Thyroid gland (tissue), 4 donors: ENCODE measurements at regions not wholly inside any gene's neighbourhood (a gene's known extent, or its start where the extent isn't known, plus 50 kb on each side); places are given as distances from the start of the nearest gene placed in this dataset.

Experiments
- CTCF ChIP-seq, 6 experiments: fragments of 200-600 bp in 3 of 6; fragments of 450-650 bp in 3 of 6; sonication (generic) in 3 of 6; IDR thresholded peaks; one replicate each; pipeline ENCODE4 v1.5.1; 2016 to 2019; ENCODE audit warnings: antibody characterized with exemption in 6 of 6, mild to moderate bottlenecking in 2 of 6, inconsistent platforms in 1 of 6, moderate library complexity in 1 of 6
- POLR2A ChIP-seq, 2 donors: fragments of 450-650 bp; IDR thresholded peaks; one replicate each; pipeline ENCODE4 v1.6.1; 2017; ENCODE audit warnings: antibody characterized with exemption in 2 of 2, mild to moderate bottlenecking in 2 of 2, moderate library complexity in 1 of 2

DNA sequence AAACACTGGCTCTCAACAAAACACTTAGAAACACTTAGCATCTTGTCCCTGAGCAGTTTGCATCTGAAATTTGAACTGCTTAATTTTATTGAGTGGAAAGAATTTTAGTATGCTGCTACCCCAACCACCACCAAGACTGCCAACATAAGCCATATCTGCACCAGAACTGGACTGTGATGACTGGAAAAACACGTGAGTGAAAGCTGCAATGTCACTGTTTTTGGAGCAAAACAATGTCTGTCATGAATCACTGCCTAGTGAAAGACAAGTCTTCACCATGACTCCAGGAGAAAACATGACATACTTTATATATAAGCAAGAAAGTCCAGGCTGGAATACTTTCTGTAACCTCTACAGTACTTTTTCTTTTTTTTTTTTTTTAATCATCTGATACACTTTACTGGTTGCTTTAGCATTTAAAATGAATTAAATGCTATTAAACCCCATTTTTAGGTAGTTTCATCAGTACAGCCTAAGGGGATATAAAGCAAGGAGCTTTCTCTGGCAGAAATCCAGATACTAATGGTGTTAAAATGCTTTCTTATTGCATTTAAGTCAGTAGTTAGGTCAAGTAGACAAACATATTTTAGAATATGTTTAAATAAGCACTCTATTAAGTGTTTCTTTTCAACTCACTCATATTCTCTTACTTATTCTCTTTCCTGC, 2129.4 kb upstream of the PIK3C3 start:
- no peak for TF ChIP-seq POLR2A (IDR thresholded peaks at IDR 0.05)
- no peak for TF ChIP-seq CTCF (IDR thresholded peaks at IDR 0.05)
